ENCODE measurements at regions not wholly inside any gene's neighbourhood (a gene's known extent, or its start where the extent isn't known, plus 50 kb on each side); places are given as distances from the start of the nearest gene placed in this dataset.

GRCh38 chr5:18111906-18112465 lies 477.7 kb downstream of the TAF11L14 start:
- TF ChIP-seq TAF1 (IDR thresholded peaks at IDR 0.05; ENCODE audit: borderline replicate concordance, low read depth, low read length) (no peak), POLR2A (IDR thresholded peaks at IDR 0.05; ENCODE audit: low read depth, low read length) (no peak)

Measured in GM12892 (cell line).